HG03354 (cell line): ENCODE measurements at regions not wholly inside any gene's neighbourhood (a gene's known extent, or its start where the extent isn't known, plus 50 kb on each side); places are given as distances from the start of the nearest gene placed in this dataset.

ENCODE experiments used
- ATAC-seq: cut with Tn5 transposase; IDR thresholded peaks from one replicate; pipeline ENCODE4 v1.9.1; 2021; ENCODE audit warnings: mild to moderate bottlenecking; ENCODE audit not compliant: unreplicated experiment, poor library complexity, severe bottlenecking

DNA sequence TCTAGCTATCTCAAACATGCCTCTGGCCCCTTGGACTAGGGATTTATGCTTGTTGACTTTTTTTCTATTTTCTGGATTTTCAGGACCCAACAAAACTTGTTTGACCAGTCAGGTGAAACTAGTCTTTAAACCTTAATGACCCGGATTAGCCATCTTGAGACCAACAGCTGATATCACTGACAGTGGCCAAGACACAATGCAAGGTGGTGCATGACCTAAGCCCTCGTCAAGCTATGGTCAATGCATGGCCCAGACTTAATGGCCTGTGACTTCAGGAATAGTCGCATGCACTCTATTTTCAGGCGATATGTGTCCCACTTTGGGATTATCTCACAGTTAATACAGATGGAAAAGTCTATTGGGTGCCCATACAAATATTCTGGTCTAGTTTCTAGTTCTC lies 190.4 kb downstream of the ZBTB18 start:
- no peak for ATAC-seq

DNA sequence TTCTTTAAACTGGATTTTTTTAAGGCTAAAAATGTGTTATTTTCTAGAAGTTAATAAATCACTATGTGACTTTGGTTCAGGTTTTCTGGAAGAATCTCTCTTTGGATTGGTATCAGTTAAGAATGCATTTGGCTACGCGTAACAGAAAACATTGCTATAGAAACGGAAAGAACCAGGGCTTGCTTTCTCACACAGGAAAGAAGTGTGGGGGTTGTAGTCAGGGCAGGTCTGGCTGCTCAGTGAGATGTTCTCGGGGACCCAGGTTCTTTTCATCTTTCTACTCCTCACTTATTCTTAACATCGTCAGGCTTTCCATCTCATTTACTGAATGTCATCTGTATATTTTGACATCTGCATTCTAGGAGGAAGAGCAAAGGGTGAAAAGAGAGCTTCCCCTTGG lies 191.4 kb downstream of the ZBTB18 start:
- no peak for ATAC-seq

DNA sequence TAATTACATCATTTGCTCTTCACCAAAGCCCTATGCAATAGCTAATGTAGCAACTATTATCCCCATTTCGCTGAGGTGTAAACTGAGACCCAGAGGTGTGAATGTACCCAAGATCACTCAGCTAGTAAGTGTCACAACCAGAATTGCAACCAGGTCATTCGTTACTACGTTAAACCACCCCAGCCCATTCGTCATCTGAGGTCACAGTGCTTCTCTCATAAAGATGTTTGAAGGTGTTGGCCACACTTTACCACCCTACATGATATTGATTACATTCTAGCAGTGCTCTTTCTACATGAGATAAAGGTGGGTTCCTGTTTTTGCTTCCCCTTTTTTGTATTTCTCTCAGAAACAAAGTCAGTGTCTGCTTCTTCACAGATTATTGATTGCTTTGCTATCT lies 195.3 kb downstream of the ZBTB18 start:
- ATAC-seq = no peak

DNA sequence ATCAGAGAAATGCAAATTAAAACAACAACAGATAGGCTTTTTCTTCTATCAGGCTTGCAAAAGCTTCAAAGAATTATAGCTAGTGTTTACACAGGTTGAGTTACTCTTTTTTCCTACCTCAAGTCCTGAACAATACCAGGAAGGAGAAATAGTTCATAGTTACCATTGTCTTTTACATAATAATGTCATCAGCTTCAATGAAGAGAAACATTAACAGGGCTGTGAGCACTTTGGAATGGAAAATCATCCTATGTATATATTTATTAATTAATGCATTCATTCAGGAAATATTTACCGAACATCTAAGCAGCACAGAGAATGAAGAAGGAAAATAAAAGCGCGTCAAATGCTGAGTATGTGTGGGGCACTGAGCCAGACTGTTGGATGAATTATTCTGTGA lies 197.3 kb downstream of the ZBTB18 start:
- no peak for ATAC-seq

DNA sequence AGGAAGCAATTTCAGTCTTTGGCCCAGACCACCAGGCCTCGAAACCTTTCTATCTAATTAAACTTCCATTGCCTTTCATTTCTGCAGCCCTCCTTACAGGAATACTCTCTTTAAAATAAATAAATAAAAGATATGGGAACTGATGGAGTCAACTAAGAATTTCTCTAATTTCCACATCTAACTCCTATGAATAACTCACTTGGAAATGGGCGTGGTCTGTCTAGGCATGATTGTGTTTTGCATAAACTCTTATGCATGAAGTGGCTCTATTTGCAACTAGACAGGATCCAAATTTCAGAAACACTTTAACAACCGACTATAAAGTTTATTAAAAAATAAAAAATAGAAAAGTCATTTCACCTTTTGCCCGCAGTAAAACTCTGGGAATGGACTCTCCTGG lies 199.5 kb downstream of the ADSS2 start:
- no peak for ATAC-seq

DNA sequence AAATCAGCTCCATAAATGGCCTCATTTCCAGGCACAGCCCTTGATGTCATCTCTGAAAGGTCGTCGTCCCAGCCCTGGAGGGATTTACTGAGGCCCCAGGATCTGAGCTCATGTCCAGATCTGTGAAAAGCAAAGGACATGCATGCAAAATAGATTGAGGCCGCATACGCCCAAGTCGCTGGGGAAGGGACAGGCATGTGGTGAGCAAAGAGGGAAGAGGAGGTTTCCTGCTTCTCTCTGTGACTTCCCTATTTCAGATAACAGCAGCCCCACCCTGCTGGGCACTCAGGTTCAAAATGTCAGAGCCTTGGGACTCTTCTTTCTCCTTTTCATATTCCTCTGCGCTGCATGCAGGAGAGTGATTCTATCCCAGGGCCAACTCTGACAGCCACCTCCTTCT lies 197.2 kb downstream of the ADSS2 start:
- no peak for ATAC-seq

DNA sequence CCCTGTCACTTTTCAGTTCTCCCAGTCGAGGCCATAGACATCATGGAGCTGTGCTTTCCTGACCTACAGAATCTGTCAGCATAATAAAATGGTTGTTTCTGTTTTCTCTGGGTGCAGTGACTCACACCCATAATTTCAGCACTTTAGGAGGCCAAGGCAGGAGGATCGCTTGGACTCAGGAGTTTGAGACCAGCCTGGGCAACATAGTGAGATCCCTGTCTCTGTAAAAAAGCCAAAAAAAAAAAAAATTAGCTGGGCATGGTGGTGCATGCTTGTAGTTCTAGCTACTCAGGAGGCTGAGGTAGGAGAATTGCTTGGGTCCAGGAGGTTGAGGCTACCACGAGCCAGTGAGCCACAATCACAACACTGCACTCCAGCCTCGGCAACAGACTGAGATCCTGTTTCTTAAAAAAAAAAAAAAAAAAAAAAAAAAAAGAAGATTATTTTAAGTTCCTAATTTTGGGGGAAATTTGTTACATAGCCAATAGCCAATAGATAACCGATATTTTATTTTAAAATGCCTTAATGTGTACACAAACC lies 196.2 kb downstream of the ADSS2 start:
- ATAC-seq = no peak

DNA sequence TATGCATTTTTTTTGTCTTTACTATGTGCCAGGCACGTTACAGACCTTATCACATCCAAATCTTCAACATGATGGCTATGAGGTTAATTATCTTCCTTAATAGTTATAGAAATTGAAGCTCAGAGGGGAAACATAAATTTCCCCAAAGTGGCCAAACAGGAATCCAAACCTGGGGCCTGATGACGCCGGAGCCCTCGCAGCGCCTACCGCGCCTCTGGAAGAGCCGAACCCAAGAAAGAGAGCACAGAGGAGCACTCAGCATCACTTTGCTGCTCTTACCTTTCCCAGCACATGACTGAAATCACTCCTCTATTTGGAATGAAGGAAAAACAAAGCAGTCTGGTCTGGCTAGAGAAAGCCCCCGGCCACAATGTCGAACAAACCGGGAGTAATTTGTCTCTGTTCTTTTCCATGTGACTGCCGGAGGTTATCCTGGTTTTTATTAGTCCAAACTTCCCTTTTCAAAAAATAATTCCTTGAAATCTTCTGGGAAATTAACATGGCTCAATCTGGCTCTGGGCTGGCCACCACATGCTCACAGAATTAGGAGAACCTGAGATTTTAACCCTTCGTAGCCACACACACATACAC lies 195.5 kb downstream of the ADSS2 start:
- ATAC-seq = no peak

DNA sequence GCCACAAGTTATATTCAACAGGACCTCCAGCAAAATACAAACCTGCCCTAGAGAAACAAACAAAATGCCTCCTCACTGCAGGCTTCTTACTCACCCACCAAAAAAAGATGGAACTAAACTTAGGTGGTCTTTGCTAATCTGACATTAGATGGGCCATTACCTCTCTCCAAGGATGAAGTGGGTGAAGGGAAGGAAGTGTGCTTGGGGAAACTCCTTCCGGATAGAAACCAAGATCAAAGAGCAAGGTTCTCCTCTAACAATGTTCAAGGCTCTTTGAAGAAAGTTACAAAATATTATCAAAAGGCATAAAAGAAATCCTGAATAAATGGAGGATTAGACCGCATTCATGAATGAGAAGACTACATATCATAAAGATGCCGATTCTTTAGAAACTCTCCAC lies 187.5 kb downstream of the ADSS2 start:
- no peak for ATAC-seq

DNA sequence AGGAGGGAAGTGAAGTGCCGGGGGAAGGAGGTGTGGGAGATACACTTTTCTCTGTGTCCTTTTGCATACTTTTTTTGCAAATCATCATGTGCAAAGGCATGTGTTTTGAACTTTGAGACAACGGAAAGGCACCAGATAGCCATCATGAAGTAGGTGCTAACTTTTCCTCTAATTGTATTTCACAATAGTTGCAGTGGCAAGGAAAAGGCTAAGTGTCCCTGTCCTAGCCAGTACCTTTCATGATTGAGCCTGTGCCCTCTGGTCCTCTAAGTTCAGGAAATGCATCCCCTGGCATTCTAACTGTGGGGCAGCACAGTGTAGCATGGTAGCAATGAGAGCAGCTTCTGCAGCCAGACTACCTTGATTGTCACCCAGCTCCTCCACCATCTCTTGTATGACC lies 186.2 kb downstream of the ADSS2 start:
- ATAC-seq = no peak

DNA sequence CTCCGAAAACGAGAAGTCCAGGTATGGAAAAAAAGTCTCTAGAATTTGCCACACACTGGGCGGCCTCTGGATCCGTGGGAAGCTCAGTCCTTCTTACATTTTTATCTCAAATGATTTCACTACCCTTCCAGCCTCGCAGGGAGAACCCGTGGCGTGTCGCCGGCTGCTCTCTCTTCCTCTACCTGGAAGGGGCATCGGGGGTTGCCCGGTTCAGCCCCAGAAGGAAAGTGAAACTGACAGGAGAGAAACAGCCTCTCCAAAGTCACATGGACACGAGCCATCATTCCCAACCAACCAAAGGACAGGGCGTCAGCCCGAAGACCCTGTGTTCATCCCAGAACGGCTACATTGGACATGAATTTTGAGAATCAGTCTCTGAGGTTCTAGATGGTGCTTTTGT lies 182.5 kb downstream of the ADSS2 start:
- no peak for ATAC-seq

DNA sequence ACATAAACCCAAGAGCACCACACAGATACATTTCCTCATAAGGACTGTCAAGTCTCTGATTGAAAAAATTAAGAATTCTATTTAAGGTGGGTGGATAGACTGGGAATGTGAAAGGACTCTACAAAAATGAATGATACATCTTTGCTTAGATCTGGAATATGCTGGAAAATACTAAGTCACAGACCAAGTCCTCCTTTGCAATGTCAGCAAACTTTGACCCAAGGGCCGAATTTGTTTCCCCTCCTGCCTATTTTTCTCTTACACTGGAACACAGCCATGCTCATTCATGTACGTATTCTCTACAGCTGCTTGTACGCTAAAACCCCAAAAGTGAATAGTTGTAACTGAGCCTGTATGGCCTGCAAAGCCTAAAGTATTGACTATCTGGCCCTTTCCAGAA lies 180.7 kb downstream of the ADSS2 start:
- ATAC-seq = no peak

DNA sequence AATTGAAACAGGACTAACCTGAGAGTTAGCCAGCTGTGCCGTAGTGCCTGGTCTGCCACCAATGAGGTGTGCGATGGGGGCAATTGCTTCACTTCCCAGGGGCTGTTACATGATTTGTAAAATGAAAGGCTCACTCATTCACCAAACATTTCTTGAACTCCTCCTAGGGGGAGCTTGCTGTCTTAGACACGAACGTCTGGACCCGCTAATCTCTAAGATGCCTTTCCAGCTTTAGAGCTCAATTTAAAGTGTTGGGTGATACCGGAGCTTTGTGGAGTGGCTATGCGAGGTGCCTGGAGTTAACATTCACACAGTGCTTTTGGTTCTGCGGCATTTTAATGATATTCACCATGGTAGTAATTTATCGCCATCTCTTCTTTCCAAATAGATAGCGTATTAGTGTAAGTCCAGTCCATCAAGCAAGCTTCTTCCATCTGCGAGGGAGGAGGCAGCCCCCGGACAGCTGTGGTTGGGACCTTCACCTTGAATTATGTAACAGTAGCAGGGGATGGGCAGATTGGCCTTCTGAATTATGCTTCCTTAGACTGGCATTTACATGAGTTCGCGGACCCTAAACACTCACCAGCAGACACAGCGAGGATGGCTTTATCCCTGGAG lies 179.9 kb downstream of the ADSS2 start:
- ATAC-seq = no peak

DNA sequence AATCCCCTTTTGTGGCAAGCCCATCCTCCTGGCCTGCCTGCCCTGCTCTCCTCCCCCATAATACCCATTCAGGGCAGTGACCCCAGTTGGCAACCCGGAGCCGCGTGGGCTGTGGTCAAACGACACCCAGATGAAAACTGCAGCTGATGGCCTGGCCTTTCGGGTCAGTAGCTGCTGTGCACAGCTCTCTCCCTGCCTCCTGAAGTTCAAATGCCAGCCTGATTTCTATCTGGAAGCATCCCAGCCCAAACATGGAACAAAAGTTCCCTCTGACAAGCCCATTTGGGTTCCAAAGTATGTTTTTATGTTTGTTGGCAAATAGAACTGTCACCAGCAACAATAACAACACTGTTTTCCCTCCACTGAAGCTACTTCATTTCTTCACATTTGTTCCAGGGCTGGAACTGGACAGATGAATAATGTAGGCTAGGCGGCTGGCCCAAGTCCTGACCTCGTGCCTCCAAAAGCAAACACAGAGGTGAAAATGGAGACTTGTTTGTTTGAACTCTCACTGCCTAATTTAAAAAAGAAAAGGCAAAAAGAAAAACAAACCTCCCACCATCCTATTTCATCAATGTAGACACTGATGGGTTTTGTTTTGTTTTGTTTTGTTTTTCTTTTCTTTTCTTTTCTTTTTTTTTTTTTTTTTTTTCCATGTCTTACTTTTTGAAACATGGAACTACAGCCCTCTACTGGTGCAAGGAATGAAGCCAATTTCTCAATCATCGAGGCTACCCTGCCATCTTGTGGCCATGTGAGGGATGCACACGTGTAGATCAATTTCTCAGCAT lies 179.0 kb downstream of the ADSS2 start:
- peak; percentile 92 for ATAC-seq

DNA sequence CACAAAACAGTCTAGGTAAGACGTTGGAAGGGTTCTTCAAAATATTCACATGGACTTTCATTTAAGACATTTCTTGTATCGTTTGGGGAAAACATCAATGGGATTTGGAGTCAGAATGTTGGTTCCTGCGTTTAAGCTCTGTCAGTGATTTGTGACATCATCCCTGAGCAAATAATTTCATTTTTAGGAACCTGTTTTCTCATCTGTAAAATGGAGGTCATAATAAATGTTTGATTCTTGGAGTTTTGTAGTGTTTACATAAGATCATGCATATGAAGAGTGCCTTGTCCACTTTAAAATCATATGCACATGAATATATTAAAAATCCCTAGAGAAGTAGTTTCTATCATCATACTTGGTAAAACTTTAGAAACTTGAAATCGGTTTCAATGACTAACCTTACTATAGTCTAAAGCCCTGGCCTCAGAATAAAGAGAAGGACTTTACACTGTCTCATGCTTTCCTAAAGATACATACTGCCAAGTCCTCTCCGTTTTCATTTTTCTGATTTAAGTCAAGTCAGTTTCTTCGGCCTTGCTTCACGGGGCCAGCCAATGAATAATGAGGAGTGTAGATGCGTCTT lies 178.4 kb downstream of the ADSS2 start:
- no peak for ATAC-seq

DNA sequence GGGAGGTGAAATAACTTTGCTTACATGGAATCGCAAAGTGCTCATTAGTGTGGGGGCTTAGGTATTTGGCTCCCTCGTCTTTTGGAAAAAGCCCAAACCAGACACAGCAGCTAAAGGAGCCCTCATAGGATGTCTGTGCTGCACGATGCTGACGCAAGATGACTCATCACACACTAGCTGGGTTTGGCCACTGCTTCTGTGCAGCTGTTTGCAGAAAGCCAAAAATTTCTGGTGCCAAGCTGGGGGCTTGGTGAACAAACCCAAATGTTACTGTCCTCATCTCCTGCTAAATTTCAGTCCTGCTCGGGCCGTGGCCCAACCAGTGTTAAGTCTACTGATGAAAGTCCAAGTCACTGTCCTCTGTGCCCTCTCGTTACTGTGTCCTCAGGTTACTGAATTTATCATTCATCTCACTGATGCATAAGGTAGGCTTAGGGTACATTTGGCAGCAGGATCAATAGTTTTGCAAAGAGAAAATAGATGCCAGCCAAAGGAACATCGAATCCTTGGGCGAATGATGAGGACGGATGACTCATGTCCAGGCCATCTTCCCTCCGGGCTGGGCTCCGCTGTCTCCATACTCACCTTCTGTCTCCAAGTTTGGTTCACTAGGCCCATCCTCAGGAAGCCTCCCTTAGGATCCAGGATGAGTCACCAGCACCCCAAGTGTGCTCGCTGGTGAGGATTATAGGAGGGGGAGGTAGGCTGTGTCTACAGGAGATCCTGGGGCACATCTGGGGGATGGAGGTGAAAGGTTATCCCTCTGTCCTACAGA lies 177.7 kb downstream of the ADSS2 start:
- ATAC-seq = no peak

DNA sequence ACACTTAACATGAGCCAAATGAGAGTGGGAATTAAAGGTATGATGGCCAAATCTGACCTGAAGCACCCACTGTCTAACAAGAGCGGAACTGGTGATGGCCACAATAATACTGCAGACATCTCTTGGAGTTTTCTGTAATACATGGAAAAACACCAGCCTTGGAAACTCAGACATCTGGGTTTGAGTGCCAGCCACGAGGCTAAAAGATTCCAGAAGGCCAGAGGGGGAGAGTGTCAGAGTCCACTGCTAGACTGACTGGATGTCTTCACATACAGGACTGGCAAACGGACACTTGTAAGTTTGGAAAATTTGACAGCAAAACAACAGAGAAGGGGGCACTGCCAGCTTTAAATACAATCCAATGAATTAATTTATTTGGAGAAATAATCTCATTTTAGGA lies 175.1 kb downstream of the ADSS2 start:
- ATAC-seq = no peak

DNA sequence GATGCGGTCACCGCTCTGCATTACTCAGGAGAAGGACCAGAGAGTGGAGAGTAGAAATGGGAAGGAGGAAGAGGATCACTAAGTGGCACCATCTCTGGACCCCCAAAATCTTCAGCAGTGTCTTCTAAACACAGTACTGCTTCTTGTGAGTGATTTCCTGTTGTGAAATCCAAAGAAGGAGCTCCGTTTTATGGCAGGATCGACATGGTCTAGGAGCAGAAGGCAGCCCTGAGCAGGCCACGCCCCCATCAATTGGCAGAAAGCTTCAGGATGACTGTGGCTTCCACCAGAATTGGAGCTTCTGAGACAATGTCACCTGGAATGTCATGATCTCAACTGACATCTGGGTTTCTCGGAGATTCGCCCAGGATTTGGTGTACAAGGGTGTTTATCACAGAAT lies 171.5 kb downstream of the ADSS2 start:
- no peak for ATAC-seq

DNA sequence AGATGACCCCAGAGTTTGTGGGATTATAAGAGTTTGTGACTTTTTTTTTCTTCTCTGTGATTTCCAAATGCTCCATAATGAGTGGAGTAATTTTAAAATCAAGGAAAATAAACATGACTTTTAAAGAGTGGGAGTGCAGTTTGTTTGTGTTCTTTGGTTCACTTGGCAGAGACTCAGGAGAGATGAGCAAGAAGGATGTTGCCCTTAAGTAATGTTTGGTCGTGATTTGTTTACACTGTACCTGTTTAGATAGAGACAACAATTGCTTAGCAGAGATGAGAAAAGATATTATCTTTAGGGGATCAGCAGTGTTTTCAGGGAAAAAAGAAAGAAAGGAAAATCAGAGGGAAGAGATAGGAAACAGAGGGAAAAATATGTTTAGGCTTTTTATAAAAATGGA lies 170.8 kb downstream of the ADSS2 start:
- ATAC-seq = no peak

DNA sequence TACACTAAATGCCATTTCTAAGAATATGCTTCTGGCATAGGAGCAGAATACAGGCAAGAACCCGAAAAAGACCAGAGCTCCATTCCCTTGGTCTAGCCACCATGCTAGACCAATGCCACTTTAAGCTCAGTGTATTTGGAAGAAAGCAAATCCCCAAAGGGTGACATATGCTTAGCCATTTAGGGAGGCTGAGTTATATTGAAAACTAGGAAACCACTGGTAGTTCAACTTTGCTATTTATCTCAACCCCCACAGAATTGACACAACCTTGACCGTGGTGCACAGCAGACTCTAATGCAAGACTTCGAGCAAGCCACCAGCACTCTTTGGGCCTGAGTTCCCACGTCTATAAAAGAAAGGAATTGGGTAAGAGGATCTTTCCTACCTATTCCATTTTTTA lies 167.9 kb downstream of the ADSS2 start:
- no peak for ATAC-seq
